ENCODE measurements at regions not wholly inside any gene's neighbourhood (a gene's known extent, or its start where the extent isn't known, plus 50 kb on each side); places are given as distances from the start of the nearest gene placed in this dataset.

DNA sequence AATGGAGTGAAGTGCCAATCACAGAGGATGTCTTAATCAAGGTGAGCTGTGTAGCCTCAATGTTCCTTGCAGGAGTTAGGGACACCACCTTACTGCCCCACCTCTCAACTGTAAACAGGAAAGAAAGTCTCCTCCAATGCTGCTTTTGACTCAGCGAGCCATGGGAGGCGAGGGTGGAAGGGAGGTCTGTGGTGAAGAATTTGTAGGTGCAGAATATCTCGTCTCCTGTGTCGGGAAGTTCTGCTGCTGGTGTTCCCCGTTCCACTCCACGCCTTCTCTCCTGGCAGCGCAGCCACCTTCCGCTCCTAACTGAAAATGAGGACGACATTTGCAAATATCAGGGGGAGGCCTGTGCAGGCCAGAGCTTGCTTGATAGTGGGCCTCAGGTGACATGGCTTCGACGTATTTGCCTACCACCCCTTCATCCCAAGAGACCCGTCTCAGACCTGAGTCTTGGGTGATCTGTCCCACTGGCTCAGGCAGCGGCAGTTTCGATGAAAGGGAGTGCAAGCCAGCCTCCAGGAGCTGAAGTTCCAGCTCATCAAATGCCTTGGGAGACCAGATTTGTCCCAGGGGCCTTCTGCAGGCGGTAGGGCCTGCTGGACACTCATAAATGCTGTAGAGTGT is 368.3 kb upstream of the C1orf174 start:
- TF ChIP-seq, protein P1, sequence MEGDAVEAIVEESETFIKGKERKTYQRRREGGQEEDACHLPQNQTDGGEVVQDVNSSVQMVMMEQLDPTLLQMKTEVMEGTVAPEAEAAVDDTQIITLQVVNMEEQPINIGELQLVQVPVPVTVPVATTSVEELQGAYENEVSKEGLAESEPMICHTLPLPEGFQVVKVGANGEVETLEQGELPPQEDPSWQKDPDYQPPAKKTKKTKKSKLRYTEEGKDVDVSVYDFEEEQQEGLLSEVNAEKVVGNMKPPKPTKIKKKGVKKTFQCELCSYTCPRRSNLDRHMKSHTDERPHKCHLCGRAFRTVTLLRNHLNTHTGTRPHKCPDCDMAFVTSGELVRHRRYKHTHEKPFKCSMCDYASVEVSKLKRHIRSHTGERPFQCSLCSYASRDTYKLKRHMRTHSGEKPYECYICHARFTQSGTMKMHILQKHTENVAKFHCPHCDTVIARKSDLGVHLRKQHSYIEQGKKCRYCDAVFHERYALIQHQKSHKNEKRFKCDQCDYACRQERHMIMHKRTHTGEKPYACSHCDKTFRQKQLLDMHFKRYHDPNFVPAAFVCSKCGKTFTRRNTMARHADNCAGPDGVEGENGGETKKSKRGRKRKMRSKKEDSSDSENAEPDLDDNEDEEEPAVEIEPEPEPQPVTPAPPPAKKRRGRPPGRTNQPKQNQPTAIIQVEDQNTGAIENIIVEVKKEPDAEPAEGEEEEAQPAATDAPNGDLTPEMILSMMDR (IDR thresholded peaks at IDR 0.05; ENCODE audit: extremely low read depth in 1 of 2, insufficient read depth in 1 of 2, low read depth in 1 of 2, low read length in 2 of 2) = no peak
- no peak for TF ChIP-seq POLR2AphosphoS5 (IDR thresholded peaks at IDR 0.05; ENCODE audit: insufficient read depth, low read depth, low read length)
- TF ChIP-seq FOS (IDR thresholded peaks at IDR 0.05; ENCODE audit: borderline replicate concordance, insufficient read depth, low read length) = no peak
